ENCODE measurements at regions not wholly inside any gene's neighbourhood (a gene's known extent, or its start where the extent isn't known, plus 50 kb on each side); places are given as distances from the start of the nearest gene placed in this dataset.

GRCh38 chr14:104520620-104521410 lies 58.7 kb upstream of the C14orf180 start:
- DNase-seq = no peak
- Histone ChIP-seq H3K4me1 (no peaks in the 10 kb centered on the region), H3K27ac (no peak overlapping the region), H3K36me3 (no peaks in the 10 kb centered on the region), H3K27me3 (no peaks in the 10 kb centered on the region), H3K4me3 (replicated peaks in 1 of 3) (no peak overlapping the region), H3K9me3 (no peaks in the 10 kb centered on the region)
- intact Hi-C loops (cut with DNase I) = no loop called here
- 87 to 88% methylated on average over 10 to 13 of the region's 13 CpGs for WGBS, 2 donors
- TF ChIP-seq POLR2A (IDR thresholded peaks at IDR 0.05) (no peak), CTCF (IDR thresholded peaks at IDR 0.05) (no peak)

- no peaks in the 10 kb centered on the region for H3K9me3 ChIP-seq
- no peaks in the 10 kb centered on the region for H3K4me1 ChIP-seq
- no peaks in the 10 kb centered on the region for H3K36me3 ChIP-seq
- H3K4me3 ChIP-seq (replicated peaks in 1 of 3) = no peak overlapping the region
- no peak for DNase-seq
- H3K27ac ChIP-seq = no peak overlapping the region
- 77 to 84% methylated on average over 7 to 8 of the region's 8 CpGs for WGBS, 2 donors
- H3K27me3 ChIP-seq = no peaks in the 10 kb centered on the region
- intact Hi-C loops (cut with DNase I) = no loop called here
- no peak for TF ChIP-seq POLR2A (IDR thresholded peaks at IDR 0.05)
- no peak for TF ChIP-seq CTCF (IDR thresholded peaks at IDR 0.05)
Observed at GRCh38 chr14:104521816-104522745, 57.5 kb upstream of the C14orf180 start.

GRCh38 chr14:104522926-104523545 lies 56.5 kb upstream of the C14orf180 start:
- no peak overlapping the region for H3K27ac ChIP-seq
- no peaks in the 10 kb centered on the region for H3K27me3 ChIP-seq
- intact Hi-C loops (cut with DNase I) = no loop called here
- no peaks in the 10 kb centered on the region for H3K9me3 ChIP-seq
- no peak for DNase-seq
- WGBS, 2 donors = 90 to 91% methylated on average over 8 to 13 of the region's 13 CpGs
- H3K4me3 ChIP-seq (replicated peaks in 1 of 3) = no peak overlapping the region
- TF ChIP-seq CTCF (IDR thresholded peaks at IDR 0.05) (no peak), POLR2A (IDR thresholded peaks at IDR 0.05) (no peak)
- H3K36me3 ChIP-seq = no peaks in the 10 kb centered on the region
- H3K4me1 ChIP-seq = no peaks in the 10 kb centered on the region

- no peaks in the 10 kb centered on the region for H3K36me3 ChIP-seq
- H3K4me3 ChIP-seq (replicated peaks in 1 of 3) = no peak overlapping the region
- H3K9me3 ChIP-seq = no peaks in the 10 kb centered on the region
- DNase-seq = no peak
- H3K4me1 ChIP-seq = no peaks in the 10 kb centered on the region
- intact Hi-C loops (cut with DNase I) = no loop called here
- no peaks in the 10 kb centered on the region for H3K27me3 ChIP-seq
- no peak overlapping the region for H3K27ac ChIP-seq
- WGBS, 2 donors = 83 to 85% methylated on average over 7 of the region's 7 CpGs
- TF ChIP-seq CTCF (IDR thresholded peaks at IDR 0.05) (no peak), POLR2A (IDR thresholded peaks at IDR 0.05) (no peak)
Observed at GRCh38 chr14:104523546-104523935, 56.0 kb upstream of the C14orf180 start.
